Stimulated activated CD4-positive, alpha-beta T cell treated with anti-CD3 and anti-CD28 coated beads, Interleukin-1b, Interleukin-23, amount 100 ng/mL, for 1 hour (primary cell): ENCODE measurements at regions not wholly inside any gene's neighbourhood (a gene's known extent, or its start where the extent isn't known, plus 50 kb on each side); places are given as distances from the start of the nearest gene placed in this dataset.

ENCODE experiments used
- DNase-seq, 2 donors: peaks; one replicate each; pipeline ENCODE4 v3.0.0-alpha.2; 2020; ENCODE audit warnings: low read depth in 2 of 2

GRCh38 chr9:75612754-75613153 lies 277.7 kb upstream of the PCSK5 start:
- DNase-seq, result no peak

- DNase-seq, result no peak
Measured at GRCh38 chr9:75615284-75615683, 275.2 kb upstream of the PCSK5 start.

- DNase-seq, result no peak
Measured at GRCh38 chr9:75616052-75616451, 274.4 kb upstream of the PCSK5 start.

GRCh38 chr9:75616841-75617566 lies 273.5 kb upstream of the PCSK5 start:
- no peak for DNase-seq

GRCh38 chr9:75623462-75623861 lies 267.0 kb upstream of the PCSK5 start:
- DNase-seq, result no peak

- no peak for DNase-seq
Measured at GRCh38 chr9:75624998-75625397, 265.5 kb upstream of the PCSK5 start.

- no peak for DNase-seq
Measured at GRCh38 chr9:75626860-75627259, 263.6 kb upstream of the PCSK5 start.

GRCh38 chr9:75628952-75629351 lies 261.5 kb upstream of the PCSK5 start:
- DNase-seq, result no peak

- DNase-seq, result no peak
Measured at GRCh38 chr9:75633451-75634057, 256.9 kb upstream of the PCSK5 start.

GRCh38 chr9:75636427-75637045 lies 253.9 kb upstream of the PCSK5 start:
- no peak for DNase-seq

- no peak for DNase-seq
Measured at GRCh38 chr9:75639971-75640610, 250.4 kb upstream of the PCSK5 start.

GRCh38 chr9:75642522-75642921 lies 248.0 kb upstream of the PCSK5 start:
- no peak for DNase-seq

- DNase-seq, result no peak
Measured at GRCh38 chr9:75644649-75645048, 245.8 kb upstream of the PCSK5 start.

GRCh38 chr9:75648034-75648433 lies 242.4 kb upstream of the PCSK5 start:
- no peak for DNase-seq

GRCh38 chr9:75649060-75649459 lies 241.4 kb upstream of the PCSK5 start:
- no peak for DNase-seq

- DNase-seq, result no peak
Measured at GRCh38 chr9:75651709-75652108, 238.8 kb upstream of the PCSK5 start.

GRCh38 chr9:75653335-75653734 lies 237.1 kb upstream of the PCSK5 start:
- no peak for DNase-seq

- no peak for DNase-seq
Measured at GRCh38 chr9:75653750-75654149, 236.7 kb upstream of the PCSK5 start.

- DNase-seq, result no peak
Measured at GRCh38 chr9:75657015-75657414, 233.5 kb upstream of the PCSK5 start.

- DNase-seq, result no peak
Measured at GRCh38 chr9:75658301-75658905, 232.1 kb upstream of the PCSK5 start.

GRCh38 chr9:75664597-75664996 lies 225.9 kb upstream of the PCSK5 start:
- DNase-seq, result no peak

- no peak for DNase-seq
Measured at GRCh38 chr9:75666856-75667554, 223.5 kb upstream of the PCSK5 start.
